D721Med (cell line): ENCODE measurements at regions not wholly inside any gene's neighbourhood (a gene's known extent, or its start where the extent isn't known, plus 50 kb on each side); places are given as distances from the start of the nearest gene placed in this dataset.

Experiments
- DNase-seq: peaks from one replicate; pipeline ENCODE4 v3.0.0; 2011; ENCODE audit warnings: low spot score; ENCODE audit not compliant: insufficient read length
- FAIRE-seq: peaks from 2 replicates; lab custom pipeline; 2011; peaks lifted over from hg19 to GRCh38; lab: Jason Lieb, UNC
- TF ChIP-seq, protein P1 (sequence below): IDR thresholded peaks from 2 replicates; pipeline ENCODE4 v1.5.1; 2012; ENCODE audit warnings: mild to moderate bottlenecking, control low read depth; ENCODE audit not compliant: insufficient read depth; ENCODE audit errors: missing control alignments

GRCh38 chr16:64452446-64452845, 669.4 kb downstream of the CDH11 start:
- TF ChIP-seq, protein P1, sequence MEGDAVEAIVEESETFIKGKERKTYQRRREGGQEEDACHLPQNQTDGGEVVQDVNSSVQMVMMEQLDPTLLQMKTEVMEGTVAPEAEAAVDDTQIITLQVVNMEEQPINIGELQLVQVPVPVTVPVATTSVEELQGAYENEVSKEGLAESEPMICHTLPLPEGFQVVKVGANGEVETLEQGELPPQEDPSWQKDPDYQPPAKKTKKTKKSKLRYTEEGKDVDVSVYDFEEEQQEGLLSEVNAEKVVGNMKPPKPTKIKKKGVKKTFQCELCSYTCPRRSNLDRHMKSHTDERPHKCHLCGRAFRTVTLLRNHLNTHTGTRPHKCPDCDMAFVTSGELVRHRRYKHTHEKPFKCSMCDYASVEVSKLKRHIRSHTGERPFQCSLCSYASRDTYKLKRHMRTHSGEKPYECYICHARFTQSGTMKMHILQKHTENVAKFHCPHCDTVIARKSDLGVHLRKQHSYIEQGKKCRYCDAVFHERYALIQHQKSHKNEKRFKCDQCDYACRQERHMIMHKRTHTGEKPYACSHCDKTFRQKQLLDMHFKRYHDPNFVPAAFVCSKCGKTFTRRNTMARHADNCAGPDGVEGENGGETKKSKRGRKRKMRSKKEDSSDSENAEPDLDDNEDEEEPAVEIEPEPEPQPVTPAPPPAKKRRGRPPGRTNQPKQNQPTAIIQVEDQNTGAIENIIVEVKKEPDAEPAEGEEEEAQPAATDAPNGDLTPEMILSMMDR = no peak
- no peak for FAIRE-seq
- DNase-seq = no peak

DNA sequence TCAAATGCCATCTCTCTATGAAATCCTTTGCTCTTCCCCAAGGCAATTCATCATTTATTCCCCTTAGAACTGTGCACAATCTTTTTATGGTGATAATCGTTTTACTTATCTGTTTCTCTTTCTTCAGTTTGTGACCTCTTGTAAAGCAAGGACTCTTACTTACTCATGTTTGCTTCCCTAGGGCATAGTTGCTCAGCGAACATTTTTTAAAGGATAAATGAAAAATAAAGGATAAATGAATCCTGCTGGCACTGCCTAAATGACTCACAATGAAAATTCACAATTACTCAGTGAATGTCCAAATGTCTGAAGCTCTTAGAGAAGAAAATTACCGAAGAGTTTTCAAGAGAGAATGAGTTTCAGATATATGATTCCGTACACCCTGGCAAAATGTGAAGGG, 671.7 kb downstream of the CDH11 start:
- FAIRE-seq (no peak), DNase-seq (no peak)
- TF ChIP-seq, protein P1 = no peak

- DNase-seq (no peak), FAIRE-seq (no peak)
- TF ChIP-seq, protein P1 = no peak
Observed at GRCh38 chr16:64449506-64449905, 672.4 kb downstream of the CDH11 start.

DNA sequence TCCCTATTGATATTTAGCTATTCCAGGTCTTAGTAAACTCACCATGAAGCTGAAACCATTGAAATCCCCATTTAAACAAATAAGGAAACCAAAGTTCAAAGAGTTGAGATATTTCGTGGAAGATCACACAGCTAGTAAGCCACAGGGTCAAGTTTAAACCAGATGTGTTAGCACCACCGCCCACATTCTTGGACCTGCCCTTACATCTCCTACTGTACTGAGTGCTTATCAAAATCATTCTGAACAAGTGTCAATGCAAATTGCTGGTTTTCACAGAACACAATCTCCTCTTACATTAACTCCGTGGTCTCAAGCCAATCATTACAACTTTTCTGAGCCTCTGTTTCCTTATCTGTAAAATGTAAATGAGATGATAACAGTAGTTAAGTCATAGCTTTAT, 676.2 kb downstream of the CDH11 start:
- no peak for FAIRE-seq

DNA sequence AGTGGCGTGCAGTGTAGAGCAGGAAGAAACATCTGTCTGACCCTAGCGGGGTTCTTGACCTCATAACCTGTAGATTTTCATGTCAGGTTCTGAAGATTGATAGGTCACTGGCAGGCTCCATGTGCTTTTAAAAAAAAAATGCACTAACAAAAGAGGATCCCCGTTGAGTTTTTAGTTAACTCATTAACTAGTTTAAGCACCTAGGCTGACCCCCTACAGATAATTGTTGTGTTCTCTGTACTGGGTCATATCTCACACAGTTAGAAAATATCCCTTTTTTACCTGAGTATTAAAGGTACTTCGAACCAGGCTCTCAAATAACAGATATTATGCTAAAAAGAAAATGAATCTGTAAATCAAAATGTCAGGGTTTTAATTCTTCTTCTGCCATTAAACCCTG, 676.6 kb downstream of the CDH11 start:
- TF ChIP-seq, protein P1 = no peak
- DNase-seq = no peak
- FAIRE-seq = no peak

More for the DNA sequence above, 676.2 kb downstream of the CDH11 start:
- TF ChIP-seq, protein P1 = no peak
- DNase-seq = no peak

DNA sequence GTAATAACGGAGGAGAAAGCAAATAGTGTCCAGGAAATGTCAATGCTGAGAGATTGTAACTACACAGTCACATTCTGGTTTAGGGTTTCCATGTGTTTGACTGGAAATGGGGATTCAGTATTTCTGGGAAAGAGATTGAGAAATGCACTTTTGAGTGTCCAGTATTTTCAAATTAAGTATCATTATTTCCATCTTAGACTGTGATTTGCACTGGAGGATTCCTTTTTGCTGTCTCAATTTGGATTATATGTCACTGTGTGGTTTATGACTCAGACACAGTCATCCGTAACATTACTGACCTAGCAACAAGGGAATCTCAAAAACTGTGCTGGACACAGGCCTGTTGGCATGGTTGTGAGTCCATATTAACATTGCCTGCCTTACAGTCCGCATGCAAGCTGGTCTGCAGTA, 681.4 kb downstream of the CDH11 start:
- DNase-seq = no peak
- TF ChIP-seq, protein P1 = no peak
- no peak for FAIRE-seq

- no peak for FAIRE-seq
- DNase-seq = no peak
- TF ChIP-seq, protein P1 = no peak
Observed at GRCh38 chr16:64440005-64440404, 681.9 kb downstream of the CDH11 start.
